Testis (tissue), 2 donors: ENCODE measurements at regions not wholly inside any gene's neighbourhood (a gene's known extent, or its start where the extent isn't known, plus 50 kb on each side); places are given as distances from the start of the nearest gene placed in this dataset.

Source experiments
- DNase-seq: peaks from one replicate; pipeline ENCODE4 v3.0.0-alpha.2; 2019
- H3K27ac ChIP-seq, 2 donors: fragments of 200-600 bp; sonication (generic); one replicate each; pipeline ENCODE4 v1.5.1; 2019
- H3K27me3 ChIP-seq: fragments of 200-600 bp; sonication (generic); one replicate; pipeline ENCODE4 v1.5.1; 2019
- H3K36me3 ChIP-seq: fragments of 200-600 bp; sonication (generic); one replicate; pipeline ENCODE4 v1.5.1; 2017; ENCODE audit warnings: low read depth; ENCODE audit errors: missing control alignments
- H3K4me1 ChIP-seq: fragments of 200-600 bp; sonication (generic); one replicate; pipeline ENCODE4 v1.5.1; 2019
- H3K4me3 ChIP-seq, 2 donors: fragments of 200-600 bp; sonication (generic); one replicate each; pipeline ENCODE4 v1.5.1; 2017 to 2019
- H3K9me3 ChIP-seq: fragments of 200-600 bp; sonication (generic); one replicate; pipeline ENCODE4 v1.5.1; 2017
- POLR2A ChIP-seq: fragments of 450-650 bp; IDR thresholded peaks from one replicate; pipeline ENCODE4 v1.6.1; 2017; ENCODE audit warnings: antibody characterized with exemption, mild to moderate bottlenecking, moderate library complexity
- WGBS, 2 donors: methylation state at CpG; one replicate each; pipeline ENCODE4 v1.1.5; 2018; 5-methylcytosine and 5-hydroxymethylcytosine counted together
- intact Hi-C: fragments of 100-400 bp; cut with DNase I; formaldehyde crosslinking; loops from one replicate; pipeline ENCODE4 v1.15.1; 2023; ENCODE audit warnings: low total_unique reads
- TF ChIP-seq, protein P1 (sequence below), 3 experiments: fragments of 450-650 bp in 2 of 3; fragments of 200-600 bp in 1 of 3; sonication (generic) in 1 of 3; IDR thresholded peaks; one replicate each; pipeline ENCODE4 v1.5.1; 2016 to 2019; ENCODE audit warnings: antibody characterized with exemption in 3 of 3, mild to moderate bottlenecking in 2 of 3, moderate library complexity in 1 of 3

DNA sequence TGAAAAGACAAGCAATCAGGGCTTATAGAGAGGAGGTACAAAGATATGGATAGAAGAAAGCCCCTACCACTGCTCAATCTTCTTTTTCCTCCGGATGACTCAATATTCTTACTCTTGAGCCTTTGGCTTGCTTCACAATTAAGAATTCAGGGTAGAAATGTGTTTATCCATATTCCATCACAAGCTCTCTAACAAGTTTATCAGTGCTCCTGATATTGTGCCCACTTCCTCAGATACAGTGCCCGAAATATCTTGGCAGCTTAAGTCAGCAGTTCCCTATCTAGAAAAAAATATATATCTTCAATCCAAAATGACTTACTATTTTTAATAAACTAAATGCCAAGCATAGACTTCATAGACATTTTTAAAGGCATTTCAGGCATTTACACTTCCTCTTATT, 255.1 kb upstream of the FAT3 start:
- Histone ChIP-seq H3K27ac (no peak overlapping the region), H3K27me3 (no peaks in the 10 kb centered on the region), H3K9me3 (no peaks in the 10 kb centered on the region), H3K4me3 (no peak overlapping the region), H3K36me3 (no peaks in the 10 kb centered on the region), H3K4me1 (no peaks in the 10 kb centered on the region)
- DNase-seq = no peak
- 85 to 95% methylated on average over 2 of the region's 2 CpGs for WGBS, 2 donors
- TF ChIP-seq POLR2A = no peak
- TF ChIP-seq, protein P1, sequence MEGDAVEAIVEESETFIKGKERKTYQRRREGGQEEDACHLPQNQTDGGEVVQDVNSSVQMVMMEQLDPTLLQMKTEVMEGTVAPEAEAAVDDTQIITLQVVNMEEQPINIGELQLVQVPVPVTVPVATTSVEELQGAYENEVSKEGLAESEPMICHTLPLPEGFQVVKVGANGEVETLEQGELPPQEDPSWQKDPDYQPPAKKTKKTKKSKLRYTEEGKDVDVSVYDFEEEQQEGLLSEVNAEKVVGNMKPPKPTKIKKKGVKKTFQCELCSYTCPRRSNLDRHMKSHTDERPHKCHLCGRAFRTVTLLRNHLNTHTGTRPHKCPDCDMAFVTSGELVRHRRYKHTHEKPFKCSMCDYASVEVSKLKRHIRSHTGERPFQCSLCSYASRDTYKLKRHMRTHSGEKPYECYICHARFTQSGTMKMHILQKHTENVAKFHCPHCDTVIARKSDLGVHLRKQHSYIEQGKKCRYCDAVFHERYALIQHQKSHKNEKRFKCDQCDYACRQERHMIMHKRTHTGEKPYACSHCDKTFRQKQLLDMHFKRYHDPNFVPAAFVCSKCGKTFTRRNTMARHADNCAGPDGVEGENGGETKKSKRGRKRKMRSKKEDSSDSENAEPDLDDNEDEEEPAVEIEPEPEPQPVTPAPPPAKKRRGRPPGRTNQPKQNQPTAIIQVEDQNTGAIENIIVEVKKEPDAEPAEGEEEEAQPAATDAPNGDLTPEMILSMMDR (IDR thresholded peaks at IDR 0.05) = no peak
- intact Hi-C loops = no loop called here

DNA sequence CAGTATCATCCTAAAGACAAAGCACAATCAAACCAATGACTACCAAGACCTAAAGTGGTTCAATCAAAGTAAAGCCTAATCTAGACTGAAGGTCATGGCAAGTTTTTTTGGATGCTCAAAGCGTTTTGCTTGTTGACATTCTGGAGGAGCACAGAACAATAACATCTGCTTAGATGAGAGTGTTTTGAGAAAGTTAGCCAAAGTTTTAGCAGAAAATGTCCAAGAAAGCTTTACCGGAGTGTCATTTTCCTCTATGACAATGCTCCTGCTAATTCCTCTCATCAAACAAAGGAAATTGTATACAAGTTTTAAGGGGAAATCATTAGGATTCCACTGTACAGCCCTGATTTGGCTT, 256.9 kb upstream of the FAT3 start:
- TF ChIP-seq, protein P1 (IDR thresholded peaks at IDR 0.05) = no peak

GRCh38 chr11:91967026-91967690, 257.5 kb upstream of the FAT3 start:
- no peaks in the 10 kb centered on the region for H3K36me3 ChIP-seq
- no peak overlapping the region for H3K27ac ChIP-seq
- intact Hi-C loops = no loop called here

More for the DNA sequence above, 256.9 kb upstream of the FAT3 start:
- Histone ChIP-seq H3K27ac (no peak overlapping the region), H3K27me3 (no peaks in the 10 kb centered on the region), H3K4me1 (no peaks in the 10 kb centered on the region), H3K9me3 (no peaks in the 10 kb centered on the region), H3K4me3 (no peak overlapping the region), H3K36me3 (no peaks in the 10 kb centered on the region)
- intact Hi-C loops = no loop called here
- 34% methylated on average over 2 of the region's 2 CpGs for WGBS, 2 donors
- no peak for DNase-seq

DNA sequence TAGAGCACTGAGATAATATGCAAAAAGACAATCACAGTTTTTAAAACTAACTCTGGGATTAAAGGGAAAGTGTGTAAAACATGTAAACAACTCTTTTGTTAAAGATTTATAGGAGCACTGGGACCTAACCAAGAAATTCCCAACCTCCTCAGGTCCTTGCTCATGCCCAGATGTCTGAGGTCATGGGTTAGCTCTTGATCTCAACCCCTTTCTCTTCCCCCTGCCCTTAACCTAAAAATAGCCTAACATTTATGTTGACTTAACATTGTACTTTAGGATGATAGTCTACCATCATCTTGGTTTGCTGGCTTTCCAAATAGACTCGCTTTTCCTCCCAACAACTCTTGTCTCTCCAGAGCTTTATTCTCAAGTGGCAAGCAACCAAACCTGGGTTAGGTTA, 258.2 kb upstream of the FAT3 start:
- H3K27ac ChIP-seq = no peak overlapping the region
- H3K27me3 ChIP-seq = no peaks in the 10 kb centered on the region
- H3K36me3 ChIP-seq = no peaks in the 10 kb centered on the region
- no peaks in the 10 kb centered on the region for H3K4me1 ChIP-seq
- 74 to 91% methylated on average over 1 of the region's 1 CpG for WGBS, 2 donors
- no peak for DNase-seq
- no peaks in the 10 kb centered on the region for H3K9me3 ChIP-seq
- H3K4me3 ChIP-seq = no peak overlapping the region
- TF ChIP-seq, protein P1 (IDR thresholded peaks at IDR 0.05) = no peak
- no peak for TF ChIP-seq POLR2A
- intact Hi-C loops = no loop called here

More at GRCh38 chr11:91967026-91967690, 257.5 kb upstream of the FAT3 start:
- Histone ChIP-seq H3K9me3 (no peaks in the 10 kb centered on the region), H3K4me3 (no peak overlapping the region), H3K4me1 (no peaks in the 10 kb centered on the region), H3K27me3 (no peaks in the 10 kb centered on the region)
- no peak for TF ChIP-seq POLR2A
- TF ChIP-seq, protein P1 (IDR thresholded peaks at IDR 0.05) = no peak
- no peak for DNase-seq

DNA sequence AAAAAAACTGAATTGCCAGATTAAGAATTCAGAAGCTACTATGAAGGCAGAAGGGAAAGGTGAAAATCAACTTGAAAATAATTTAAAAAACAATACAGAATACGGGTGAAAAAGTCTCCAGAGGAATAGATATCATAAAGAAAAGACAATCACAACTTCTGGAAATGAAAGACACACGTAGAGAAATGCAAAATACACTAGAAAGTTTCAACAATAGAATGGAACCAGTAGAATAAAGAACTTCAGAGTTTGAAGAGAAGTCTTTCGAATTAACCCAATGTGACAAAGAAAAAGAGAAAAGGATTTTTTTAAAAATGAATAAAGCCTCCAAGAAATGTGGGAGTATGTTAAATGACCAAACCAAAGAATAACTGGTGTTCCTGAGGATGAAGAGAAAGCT, 263.8 kb upstream of the FAT3 start:
- H3K4me3 ChIP-seq = no peak overlapping the region
- 86 to 87% methylated on average over 3 of the region's 3 CpGs for WGBS, 2 donors
- no peaks in the 10 kb centered on the region for H3K4me1 ChIP-seq
- no peaks in the 10 kb centered on the region for H3K27me3 ChIP-seq
- TF ChIP-seq, protein P1 (IDR thresholded peaks at IDR 0.05) = no peak
- no peak for TF ChIP-seq POLR2A
- no peaks in the 10 kb centered on the region for H3K36me3 ChIP-seq
- no peaks in the 10 kb centered on the region for H3K9me3 ChIP-seq
- DNase-seq = no peak
- no peak overlapping the region for H3K27ac ChIP-seq
- intact Hi-C loops = no loop called here
